ENCODE measurements at regions not wholly inside any gene's neighbourhood (a gene's known extent, or its start where the extent isn't known, plus 50 kb on each side); places are given as distances from the start of the nearest gene placed in this dataset.
"Not testable (repeated sequence)": the region's sequence is repeated elsewhere in the genome, so short reads cannot be mapped to it uniquely, and the experiment has no call there.

GRCh38 chr4:53889326-53890055, 174.9 kb downstream of the CHIC2 start:
- DNase-seq (ENCODE audit: low spot score in 2 of 2) = no peak
- H3K4me3 ChIP-seq (ENCODE audit: low read depth, poor library complexity, severe bottlenecking) = no peak overlapping the region
- WGBS, 2 donors = 54 to 55% methylated on average over 6 of the region's 6 CpGs
- no peak for TF ChIP-seq CTCF (IDR thresholded peaks at IDR 0.05)
- TF ChIP-seq POLR2A (IDR thresholded peaks at IDR 0.05) = no peak
- intact Hi-C loops (cut with DNase I; ENCODE audit: low total_unique reads) = no loop called here

- intact Hi-C loops (cut with DNase I; ENCODE audit: low total_unique reads) = no loop called here
- DNase-seq (ENCODE audit: low spot score in 2 of 2) = no peak
- TF ChIP-seq POLR2A (IDR thresholded peaks at IDR 0.05) (no peak), CTCF (IDR thresholded peaks at IDR 0.05) (no peak)
- H3K4me3 ChIP-seq (ENCODE audit: low read depth, poor library complexity, severe bottlenecking) = no peak overlapping the region
- 45 to 61% methylated on average over 2 of the region's 2 CpGs for WGBS, 2 donors
Measured at GRCh38 chr4:53886090-53886489, 178.3 kb downstream of the CHIC2 start.

- no peak overlapping the region for H3K4me3 ChIP-seq (ENCODE audit: low read depth, poor library complexity, severe bottlenecking)
- intact Hi-C loops (cut with DNase I; ENCODE audit: low total_unique reads) = no loop called here
- DNase-seq (ENCODE audit: low spot score in 2 of 2) = no peak
- WGBS, 2 donors = 31 to 49% methylated on average over 2 of the region's 2 CpGs
- TF ChIP-seq POLR2A (IDR thresholded peaks at IDR 0.05) (no peak), CTCF (IDR thresholded peaks at IDR 0.05) (no peak)
Measured at GRCh38 chr4:53885668-53886067, 178.7 kb downstream of the CHIC2 start.

DNA sequence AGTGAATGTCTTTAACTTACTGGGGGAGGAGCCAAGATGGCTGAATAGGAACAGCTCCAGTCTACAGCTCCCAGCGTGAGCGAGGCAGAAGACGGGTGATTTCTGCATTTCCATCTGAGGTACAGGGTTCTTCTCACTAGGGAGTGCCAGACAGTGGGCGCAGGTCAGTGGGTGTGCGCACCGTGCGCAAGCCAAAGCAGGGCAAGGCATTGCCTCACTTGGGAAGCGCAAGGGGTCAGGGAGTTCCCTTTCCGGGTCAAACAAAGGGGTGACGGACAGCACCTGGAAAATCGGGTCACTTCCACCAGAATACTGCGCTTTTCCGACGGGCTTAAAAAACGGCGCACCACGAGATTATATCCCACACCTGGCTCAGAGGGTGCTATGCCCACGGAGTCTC, 187.3 kb downstream of the CHIC2 start:
- H3K4me3 ChIP-seq (ENCODE audit: low read depth, poor library complexity, severe bottlenecking); DNase-seq (ENCODE audit: low spot score in 2 of 2); intact Hi-C loops (cut with DNase I; ENCODE audit: low total_unique reads): not testable (repeated sequence)
- 84 to 85% methylated on average over 15 to 16 of the region's 18 CpGs for WGBS, 2 donors

DNA sequence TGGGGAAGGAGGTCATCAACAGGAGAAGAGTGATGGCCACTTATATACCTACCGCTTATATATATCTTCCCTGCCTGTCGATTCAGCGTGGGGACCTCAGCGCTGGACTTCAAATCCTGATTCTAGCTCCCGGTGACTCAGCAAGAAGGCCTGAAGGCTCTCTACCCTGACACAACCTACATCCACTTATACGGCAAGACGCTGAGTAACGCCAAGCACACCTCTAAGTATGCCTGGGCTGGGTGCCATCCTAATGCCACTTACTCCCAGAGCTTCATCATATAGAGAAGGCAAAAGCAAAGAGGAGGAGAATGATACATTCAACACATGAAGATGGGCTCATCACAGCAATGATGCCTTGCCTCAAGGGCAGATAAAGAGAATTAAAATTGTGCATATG, 198.3 kb downstream of the CHIC2 start:
- H3K4me3 ChIP-seq (ENCODE audit: low read depth, poor library complexity, severe bottlenecking) = no peak overlapping the region
- TF ChIP-seq CTCF (IDR thresholded peaks at IDR 0.05) = no peak
- no peak for TF ChIP-seq POLR2A (IDR thresholded peaks at IDR 0.05)
- WGBS, 2 donors = 93 to 95% methylated on average over 8 of the region's 8 CpGs
- no peak for DNase-seq (ENCODE audit: low spot score in 2 of 2)
- intact Hi-C loops (cut with DNase I; ENCODE audit: low total_unique reads) = no loop called here

DNA sequence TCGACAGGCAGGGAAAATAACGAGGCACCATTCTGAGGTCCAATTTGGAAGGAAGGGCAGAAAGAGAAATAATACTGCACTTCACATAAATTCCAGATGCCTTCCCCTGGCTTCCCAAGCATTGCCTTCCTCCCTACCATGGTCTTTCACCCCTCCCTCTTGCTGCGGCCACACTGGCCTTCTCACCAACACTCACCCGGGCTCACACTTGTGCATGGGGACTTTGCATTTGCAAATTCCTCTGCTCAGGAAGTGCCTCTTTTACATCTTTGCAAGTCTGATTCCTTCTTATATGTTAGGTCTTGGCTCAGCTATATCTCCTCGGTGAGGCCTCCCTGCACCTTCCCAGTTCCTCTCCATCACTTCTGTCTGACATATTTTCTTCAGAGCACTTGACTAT, 199.4 kb downstream of the CHIC2 start:
- intact Hi-C loops (cut with DNase I; ENCODE audit: low total_unique reads) = no loop called here
- TF ChIP-seq POLR2A (IDR thresholded peaks at IDR 0.05) = no peak
- TF ChIP-seq CTCF (IDR thresholded peaks at IDR 0.05) = no peak
- no peak for DNase-seq (ENCODE audit: low spot score in 2 of 2)
- 84 to 85% methylated on average over 5 of the region's 5 CpGs for WGBS, 2 donors
- no peak overlapping the region for H3K4me3 ChIP-seq (ENCODE audit: low read depth, poor library complexity, severe bottlenecking)

Measured in lower leg skin (tissue), 4 donors.